HEK293T (cell line): ENCODE measurements at regions not wholly inside any gene's neighbourhood (a gene's known extent, or its start where the extent isn't known, plus 50 kb on each side); places are given as distances from the start of the nearest gene placed in this dataset.
"Not testable (repeated sequence)": the region's sequence is repeated elsewhere in the genome, so short reads cannot be mapped to it uniquely, and the experiment has no call there.

Source experiments
- CTCF ChIA-PET: fragments of 350-600 bp; formaldehyde crosslinking; extraction: SDS; loops from one replicate; lab custom pipeline; 2021; ENCODE audit warnings: antibody characterized with exemption, inconsistent platforms; lab: Yijun Ruan, JAX
- POLR2A ChIA-PET: fragments of 350-600 bp; formaldehyde crosslinking; extraction: SDS; loops from one replicate; lab custom pipeline; 2020; ENCODE audit warnings: antibody characterized with exemption, inconsistent platforms; lab: Yijun Ruan, JAX
- DNase-seq: peaks from one replicate; pipeline ENCODE4 v3.0.0; 2012; ENCODE audit warnings: mixed read lengths; ENCODE audit errors: extremely low spot score
- ARNT ChIP-seq: fragments of 450-650 bp; IDR thresholded peaks from 2 replicates; pipeline ENCODE4 v1.6.1; 2017; ENCODE audit warnings: mild to moderate bottlenecking
- BHLHE40 ChIP-seq: fragments of 450-650 bp; IDR thresholded peaks from 2 replicates; pipeline ENCODE4 v1.6.1; 2016; ENCODE audit warnings: mild to moderate bottlenecking, moderate library complexity, borderline replicate concordance
- CTBP1 ChIP-seq: fragments of 450-650 bp; IDR thresholded peaks from 2 replicates; pipeline ENCODE4 v1.6.1; 2016; ENCODE audit warnings: borderline replicate concordance
- ELF4 ChIP-seq: fragments of 450-650 bp; IDR thresholded peaks from 2 replicates; pipeline ENCODE4 v1.6.1; 2017; ENCODE audit warnings: antibody characterized with exemption
- FOXA1 ChIP-seq: fragments of 450-650 bp; IDR thresholded peaks from 2 replicates; pipeline ENCODE4 v1.6.1; 2016; ENCODE audit warnings: mild to moderate bottlenecking
- FOXK2 ChIP-seq: fragments of 450-650 bp; IDR thresholded peaks from 2 replicates; pipeline ENCODE4 v1.6.1; 2016; ENCODE audit warnings: mild to moderate bottlenecking
- FOXM1 ChIP-seq: fragments of 450-650 bp; IDR thresholded peaks from 2 replicates; pipeline ENCODE4 v1.6.1; 2017; ENCODE audit warnings: mild to moderate bottlenecking, borderline replicate concordance
- HDGF ChIP-seq: fragments of 450-650 bp; IDR thresholded peaks from 2 replicates; pipeline ENCODE4 v1.6.1; 2017; ENCODE audit warnings: antibody characterized with exemption, borderline replicate concordance
- L3MBTL2 ChIP-seq: fragments of 450-650 bp; conservative IDR thresholded peaks from 2 replicates; pipeline ENCODE4 v1.6.1; 2016; ENCODE audit warnings: mild to moderate bottlenecking
- LEF1 ChIP-seq: fragments of 450-650 bp; IDR thresholded peaks from 2 replicates; pipeline ENCODE4 v1.6.1; 2017; ENCODE audit warnings: mild to moderate bottlenecking, borderline replicate concordance
- NFRKB ChIP-seq: fragments of 450-650 bp; IDR thresholded peaks from 2 replicates; pipeline ENCODE4 v1.6.1; 2016; ENCODE audit warnings: mild to moderate bottlenecking, moderate library complexity
- SP1 ChIP-seq: fragments of 450-650 bp; IDR thresholded peaks from 2 replicates; pipeline ENCODE4 v1.6.1; 2017
- SUZ12 ChIP-seq: fragments of 450-650 bp; IDR thresholded peaks from 2 replicates; pipeline ENCODE4 v1.6.1; 2016; ENCODE audit warnings: mild to moderate bottlenecking
- TARDBP ChIP-seq: fragments of 450-650 bp; IDR thresholded peaks from 2 replicates; pipeline ENCODE4 v1.6.1; 2016
- ZNF384 ChIP-seq: fragments of 450-650 bp; IDR thresholded peaks from 2 replicates; pipeline ENCODE4 v1.6.1; 2016
- TF ChIP-seq, protein P1 (sequence below): fragments of 450-650 bp; IDR thresholded peaks from 2 replicates; pipeline ENCODE4 v1.6.1; 2016

DNA sequence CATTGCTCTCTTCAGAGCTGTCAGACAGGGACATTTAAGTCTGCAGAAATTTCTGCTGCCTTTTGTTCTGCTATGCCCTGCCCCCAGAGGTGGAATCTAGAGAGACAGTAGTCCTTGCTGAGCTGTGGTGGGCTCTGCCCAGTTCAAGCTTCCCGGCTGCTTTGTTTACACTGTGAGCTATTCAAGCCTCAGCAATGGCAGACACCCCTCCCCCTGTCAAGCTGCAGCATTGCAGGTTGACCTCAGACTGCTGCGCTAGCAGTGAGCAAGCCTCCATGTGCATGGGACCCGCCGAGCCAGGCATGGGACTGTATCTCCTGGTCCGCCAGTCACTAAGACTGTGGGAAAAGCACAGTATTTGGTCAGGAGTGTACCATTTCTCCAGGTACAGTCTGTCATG is 53.6 kb upstream of the MAPK10 start:
- DNase-seq, POLR2A ChIA-PET, CTCF ChIA-PET: not testable (repeated sequence)

DNA sequence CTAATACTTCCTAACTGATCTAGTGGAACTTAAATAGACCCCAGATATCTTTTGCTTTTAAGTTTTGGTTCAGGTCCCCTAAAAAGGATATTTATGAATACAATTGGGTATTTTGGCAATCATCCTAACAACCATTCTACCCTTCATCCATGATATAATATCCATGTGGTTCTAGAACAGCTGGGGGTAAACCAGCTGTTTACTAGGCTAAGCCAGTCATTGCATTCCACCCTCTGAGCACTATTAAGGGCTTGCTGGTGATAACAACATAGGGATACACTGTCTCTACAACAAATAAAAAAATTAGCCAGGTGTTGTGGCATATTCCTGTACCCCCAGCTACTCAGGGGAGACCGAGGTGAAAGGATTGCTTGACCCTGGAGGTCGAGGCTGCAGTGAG is 54.8 kb upstream of the MAPK10 start:
- ChIA-PET CTCF (no interaction called here), POLR2A (no interaction called here)
- TF ChIP-seq L3MBTL2 (no peak), NFRKB (no peak), FOXA1 (no peak), BHLHE40 (no peak), TARDBP (no peak), ARNT (no peak), CTBP1 (no peak)
- DNase-seq, result no peak

DNA sequence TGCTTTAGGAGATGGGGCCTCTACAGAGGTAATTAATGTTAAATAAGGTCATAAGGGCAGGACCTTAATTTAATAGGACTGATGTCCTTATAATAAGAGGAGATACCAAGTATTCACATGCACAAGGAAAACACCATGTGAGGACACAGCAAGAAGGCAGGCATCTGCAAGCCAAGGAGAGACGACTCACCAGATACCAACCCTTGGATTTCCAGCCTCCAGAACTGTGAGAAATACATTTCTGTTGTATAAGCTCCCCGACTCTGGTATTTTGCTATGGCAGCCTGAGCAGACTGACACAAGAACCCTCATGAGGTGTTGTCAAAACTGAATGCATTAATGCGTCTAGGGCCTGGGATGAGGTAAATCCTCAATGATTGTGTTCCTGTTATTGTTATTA is 56.2 kb upstream of the MAPK10 start:
- DNase-seq, result no peak
- ChIA-PET CTCF (no interaction called here), POLR2A (no interaction called here)
- TF ChIP-seq ARNT, result no peak
- no peak for TF ChIP-seq HDGF
- no peak for TF ChIP-seq SP1
- TF ChIP-seq BHLHE40, result no peak
- no peak for TF ChIP-seq ZNF384
- TF ChIP-seq FOXK2, result no peak
- no peak for TF ChIP-seq TARDBP
- TF ChIP-seq, protein P1, sequence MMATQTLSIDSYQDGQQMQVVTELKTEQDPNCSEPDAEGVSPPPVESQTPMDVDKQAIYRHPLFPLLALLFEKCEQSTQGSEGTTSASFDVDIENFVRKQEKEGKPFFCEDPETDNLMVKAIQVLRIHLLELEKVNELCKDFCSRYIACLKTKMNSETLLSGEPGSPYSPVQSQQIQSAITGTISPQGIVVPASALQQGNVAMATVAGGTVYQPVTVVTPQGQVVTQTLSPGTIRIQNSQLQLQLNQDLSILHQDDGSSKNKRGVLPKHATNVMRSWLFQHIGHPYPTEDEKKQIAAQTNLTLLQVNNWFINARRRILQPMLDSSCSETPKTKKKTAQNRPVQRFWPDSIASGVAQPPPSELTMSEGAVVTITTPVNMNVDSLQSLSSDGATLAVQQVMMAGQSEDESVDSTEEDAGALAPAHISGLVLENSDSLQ, result no peak
- TF ChIP-seq CTBP1, result no peak
- TF ChIP-seq NFRKB, result no peak
- TF ChIP-seq FOXM1, result no peak
- no peak for TF ChIP-seq FOXA1
- no peak for TF ChIP-seq ELF4
- no peak for TF ChIP-seq LEF1
- TF ChIP-seq SUZ12, result no peak
- TF ChIP-seq L3MBTL2, result no peak

DNA sequence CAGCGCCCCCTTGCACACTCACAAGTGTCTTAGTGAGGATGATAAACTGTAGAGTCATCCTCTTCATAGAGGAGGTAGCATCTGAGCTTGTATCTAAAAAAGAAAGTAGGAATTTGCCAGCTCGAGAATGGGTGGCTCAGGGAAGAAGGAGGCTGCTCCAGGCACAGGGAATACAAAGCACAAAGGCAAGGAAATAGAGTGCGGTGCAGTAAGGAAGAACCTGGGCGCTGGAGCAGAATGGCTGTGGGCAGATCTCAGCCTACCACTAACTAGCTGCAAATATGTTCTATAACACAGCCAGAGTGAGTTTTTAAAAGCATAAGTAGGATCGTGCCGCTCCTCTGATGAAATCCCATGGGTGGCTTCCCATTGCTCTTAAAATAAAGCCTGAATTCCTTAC is 61.6 kb upstream of the MAPK10 start:
- CTCF ChIA-PET, result no interaction called here
- POLR2A ChIA-PET, result no interaction called here
- TF ChIP-seq CTBP1, result no peak
- DNase-seq, result no peak

- CTCF ChIA-PET, result no interaction called here
- POLR2A ChIA-PET, result no interaction called here
- no peak for TF ChIP-seq FOXK2
- TF ChIP-seq BHLHE40, result no peak
- TF ChIP-seq HDGF, result no peak
- TF ChIP-seq LEF1, result no peak
- TF ChIP-seq NFRKB, result no peak
- TF ChIP-seq ELF4, result no peak
- no peak for TF ChIP-seq FOXM1
- no peak for TF ChIP-seq TARDBP
- no peak for TF ChIP-seq SP1
- no peak for TF ChIP-seq FOXA1
- TF ChIP-seq SUZ12, result no peak
- no peak for TF ChIP-seq CTBP1
- no peak for TF ChIP-seq L3MBTL2
- TF ChIP-seq ARNT, result no peak
- TF ChIP-seq, protein P1, result no peak
- TF ChIP-seq ZNF384, result no peak
- no peak for DNase-seq
These were observed 71.8 kb upstream of the MAPK10 start for GRCh38 chr4:86431543-86432116.

- ChIA-PET CTCF (no interaction called here), POLR2A (no interaction called here)
- DNase-seq, result no peak
- TF ChIP-seq, protein P1, result no peak
- TF ChIP-seq FOXM1 (no peak), LEF1 (no peak), ZNF384 (no peak), L3MBTL2 (no peak), CTBP1 (no peak), ELF4 (no peak), HDGF (no peak), ARNT (no peak), TARDBP (no peak), BHLHE40 (no peak), FOXA1 (no peak), FOXK2 (no peak), SP1 (no peak), NFRKB (no peak), SUZ12 (no peak)
These were observed 72.8 kb upstream of the MAPK10 start for GRCh38 chr4:86432559-86433134.

DNA sequence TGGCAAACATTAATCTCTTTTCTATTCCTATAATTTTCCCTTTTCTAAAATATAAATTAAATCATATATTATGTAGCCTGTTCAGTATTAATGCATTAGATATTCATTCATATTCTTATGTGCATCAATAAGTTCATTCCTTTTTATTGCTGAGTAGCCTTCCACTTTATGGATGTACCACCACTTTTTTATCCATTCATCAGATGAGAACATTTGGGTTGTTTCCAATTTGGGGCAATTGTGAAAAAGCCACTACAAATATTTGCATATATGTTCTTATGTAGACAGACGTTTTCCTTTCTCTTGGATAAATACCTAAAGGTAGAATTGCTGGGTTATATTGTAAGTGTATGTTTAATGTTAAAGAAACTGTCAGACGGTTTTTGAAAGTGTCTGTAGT is 79.4 kb upstream of the MAPK10 start:
- ChIA-PET CTCF (no interaction called here), POLR2A (no interaction called here)
- no peak for TF ChIP-seq ELF4
- TF ChIP-seq FOXA1, result no peak
- TF ChIP-seq ZNF384, result no peak
- TF ChIP-seq BHLHE40, result no peak
- TF ChIP-seq TARDBP, result no peak
- TF ChIP-seq LEF1, result no peak
- TF ChIP-seq NFRKB, result no peak
- TF ChIP-seq HDGF, result no peak
- TF ChIP-seq SP1, result no peak
- TF ChIP-seq CTBP1, result no peak
- TF ChIP-seq, protein P1, result no peak
- TF ChIP-seq L3MBTL2, result no peak
- no peak for DNase-seq
